Colonic mucosa (tissue), 4 donors: ENCODE measurements at regions not wholly inside any gene's neighbourhood (a gene's known extent, or its start where the extent isn't known, plus 50 kb on each side); places are given as distances from the start of the nearest gene placed in this dataset.
"Not testable (repeated sequence)": the region's sequence is repeated elsewhere in the genome, so short reads cannot be mapped to it uniquely, and the experiment has no call there.

Source experiments
- DNase-seq: peaks from one replicate; pipeline ENCODE4 v3.0.0-alpha.2; 2020
- H3K27ac ChIP-seq: fragments of 200-600 bp; one replicate; pipeline ENCODE4 v1.8.0; 2021
- H3K27me3 ChIP-seq: fragments of 200-600 bp; one replicate; pipeline ENCODE4 v1.8.0; 2021
- H3K36me3 ChIP-seq: fragments of 200-600 bp; one replicate; pipeline ENCODE4 v1.8.0; 2021
- H3K4me1 ChIP-seq: fragments of 200-600 bp; one replicate; pipeline ENCODE4 v1.8.0; 2021; ENCODE audit warnings: mild to moderate bottlenecking
- H3K4me3 ChIP-seq: fragments of 200-600 bp; one replicate; pipeline ENCODE4 v1.8.0; 2021
- H3K9ac ChIP-seq, 2 donors: one replicate each; pipeline ENCODE4 v1.7.0; 2013; ENCODE audit warnings: control low read depth in 2 of 2, low read depth in 2 of 2, low read length in 2 of 2
- H3K9me3 ChIP-seq: fragments of 200-600 bp; one replicate; pipeline ENCODE4 v1.8.0; 2021
- intact Hi-C: fragments of 100-400 bp; cut with DNase I; formaldehyde crosslinking; loops from one replicate; pipeline ENCODE4 v1.14.1; 2022
- TF ChIP-seq, protein P1 (sequence below): fragments of 200-600 bp; IDR thresholded peaks from one replicate; pipeline ENCODE4 v1.8.0; 2022; ENCODE audit warnings: antibody characterized with exemption, mild to moderate bottlenecking
- donor health status: healthy.
- donor health status: DM: no; HTN: no; CAD: no.
- donor health status: DM: no; HTN: no; CAD: no.

DNA sequence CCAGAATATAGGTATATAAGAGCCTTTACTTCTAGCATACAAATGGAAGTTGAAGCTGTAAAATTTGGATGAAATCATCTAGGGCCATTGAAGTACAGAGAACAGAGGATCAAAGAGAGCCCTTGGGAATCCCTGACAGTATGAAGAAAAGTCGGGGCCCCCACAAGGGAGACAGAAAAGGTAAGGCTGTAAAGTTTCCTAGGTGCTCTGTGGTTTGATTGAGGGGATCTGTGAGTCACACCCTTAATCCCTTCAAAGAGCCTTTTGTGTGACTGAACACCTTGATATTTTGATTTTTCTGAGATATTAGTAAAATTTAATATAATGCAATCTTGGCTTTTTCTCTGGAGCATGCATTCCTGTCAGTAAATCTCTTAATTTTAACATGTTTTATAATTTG, 961.7 kb upstream of the TMEFF2 start:
- Histone ChIP-seq H3K27me3 (no peaks in the 10 kb centered on the region), H3K27ac (no peak overlapping the region), H3K36me3 (no peaks in the 10 kb centered on the region), H3K4me3 (no peak overlapping the region), H3K9ac (no peak overlapping the region), H3K4me1 (no peaks in the 10 kb centered on the region), H3K9me3 (no peaks in the 10 kb centered on the region)
- intact Hi-C loops = no loop called here
- DNase-seq = no peak
- TF ChIP-seq, protein P1, sequence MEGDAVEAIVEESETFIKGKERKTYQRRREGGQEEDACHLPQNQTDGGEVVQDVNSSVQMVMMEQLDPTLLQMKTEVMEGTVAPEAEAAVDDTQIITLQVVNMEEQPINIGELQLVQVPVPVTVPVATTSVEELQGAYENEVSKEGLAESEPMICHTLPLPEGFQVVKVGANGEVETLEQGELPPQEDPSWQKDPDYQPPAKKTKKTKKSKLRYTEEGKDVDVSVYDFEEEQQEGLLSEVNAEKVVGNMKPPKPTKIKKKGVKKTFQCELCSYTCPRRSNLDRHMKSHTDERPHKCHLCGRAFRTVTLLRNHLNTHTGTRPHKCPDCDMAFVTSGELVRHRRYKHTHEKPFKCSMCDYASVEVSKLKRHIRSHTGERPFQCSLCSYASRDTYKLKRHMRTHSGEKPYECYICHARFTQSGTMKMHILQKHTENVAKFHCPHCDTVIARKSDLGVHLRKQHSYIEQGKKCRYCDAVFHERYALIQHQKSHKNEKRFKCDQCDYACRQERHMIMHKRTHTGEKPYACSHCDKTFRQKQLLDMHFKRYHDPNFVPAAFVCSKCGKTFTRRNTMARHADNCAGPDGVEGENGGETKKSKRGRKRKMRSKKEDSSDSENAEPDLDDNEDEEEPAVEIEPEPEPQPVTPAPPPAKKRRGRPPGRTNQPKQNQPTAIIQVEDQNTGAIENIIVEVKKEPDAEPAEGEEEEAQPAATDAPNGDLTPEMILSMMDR = no peak

DNA sequence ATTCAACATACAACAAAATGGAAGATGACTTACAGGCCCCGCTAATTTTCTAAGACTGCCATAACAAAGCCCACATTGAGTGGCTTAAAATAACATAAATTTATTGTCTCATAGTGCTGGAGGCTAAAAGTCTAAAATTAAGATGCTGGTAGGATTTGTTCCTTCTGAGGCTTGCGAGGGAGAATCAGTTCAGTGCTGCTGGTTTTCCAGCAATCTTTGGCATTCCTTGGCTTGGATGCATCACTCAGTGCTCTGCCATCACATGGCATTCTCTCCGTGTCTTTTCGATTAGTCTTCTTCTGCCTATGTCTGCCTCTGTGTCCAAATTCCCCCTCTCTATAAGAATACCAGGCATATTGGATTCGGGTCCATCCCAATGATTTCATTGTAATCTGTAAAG, 959.3 kb upstream of the TMEFF2 start:
- Histone ChIP-seq H3K27ac (no peak overlapping the region), H3K36me3 (no peaks in the 10 kb centered on the region), H3K9ac (no peak overlapping the region), H3K9me3 (no peaks in the 10 kb centered on the region), H3K4me3 (no peak overlapping the region), H3K27me3 (no peaks in the 10 kb centered on the region), H3K4me1 (no peaks in the 10 kb centered on the region)
- TF ChIP-seq, protein P1 = no peak
- intact Hi-C loops = no loop called here
- DNase-seq = no peak

DNA sequence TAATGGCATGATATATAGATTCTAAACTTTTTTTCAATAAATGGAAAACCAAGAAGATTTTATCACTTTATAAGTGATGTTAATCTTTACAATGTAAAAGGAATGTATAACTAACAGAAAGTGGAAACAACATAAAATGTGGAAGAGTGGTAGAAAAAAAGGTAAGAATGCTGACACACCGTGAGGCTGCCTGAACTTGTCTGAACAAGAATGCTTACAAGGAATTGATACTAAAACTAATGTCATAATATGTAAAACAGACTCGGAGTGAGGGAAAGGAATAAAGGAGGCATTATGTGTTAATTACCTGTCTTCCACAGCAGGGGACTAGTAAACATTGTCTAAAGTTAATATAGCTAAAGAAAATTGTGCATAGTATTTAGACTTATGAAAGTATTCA, 958.8 kb upstream of the TMEFF2 start:
- TF ChIP-seq, protein P1 = no peak
- Histone ChIP-seq H3K27ac (no peak overlapping the region), H3K36me3 (no peaks in the 10 kb centered on the region), H3K9ac (no peak overlapping the region), H3K4me1 (no peaks in the 10 kb centered on the region), H3K9me3 (no peaks in the 10 kb centered on the region), H3K4me3 (no peak overlapping the region), H3K27me3 (no peaks in the 10 kb centered on the region)
- DNase-seq = no peak
- intact Hi-C loops = no loop called here

DNA sequence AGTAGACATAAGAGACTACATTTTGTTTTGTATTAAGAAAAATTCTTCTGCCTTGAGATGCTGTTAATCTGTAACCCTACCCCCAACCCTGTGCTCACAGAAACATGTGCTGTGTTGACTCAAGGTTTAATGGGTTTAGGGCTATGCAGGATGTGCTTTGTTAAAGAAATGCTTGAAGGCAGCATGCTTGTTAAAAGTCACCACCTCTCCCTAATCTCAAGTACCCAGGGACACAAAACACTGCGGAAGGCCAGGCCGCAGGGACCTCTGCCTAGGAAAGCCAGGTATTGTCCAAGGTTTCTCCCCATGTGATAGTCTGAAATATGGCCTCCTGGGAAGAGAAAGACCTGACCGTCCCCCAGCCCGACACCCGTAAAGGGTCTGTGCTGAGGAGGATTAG, 947.7 kb upstream of the TMEFF2 start:
- H3K9me3 ChIP-seq, H3K4me1 ChIP-seq, H3K36me3 ChIP-seq, H3K27me3 ChIP-seq, H3K4me3 ChIP-seq, H3K9ac ChIP-seq, H3K27ac ChIP-seq, intact Hi-C loops, DNase-seq: not testable (repeated sequence)

DNA sequence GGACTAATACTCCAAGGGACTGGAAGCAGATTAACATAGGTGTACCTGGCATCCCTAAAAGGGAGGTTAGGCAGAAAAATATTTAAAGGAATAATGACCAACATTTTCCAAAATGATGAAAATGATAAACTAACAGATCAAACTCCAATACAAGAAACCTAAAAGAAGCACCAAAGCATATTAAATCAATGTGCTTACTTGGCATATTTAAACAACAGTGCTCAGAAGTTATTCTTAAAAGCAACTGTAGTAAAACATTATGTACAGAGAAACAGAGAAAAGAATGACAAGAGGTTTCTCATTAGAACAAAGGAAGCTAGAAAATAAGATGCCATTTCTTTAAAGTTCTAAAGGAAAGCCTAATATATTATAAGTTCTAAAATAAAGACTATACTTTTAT, 947.3 kb upstream of the TMEFF2 start:
- Histone ChIP-seq H3K4me3 (no peak overlapping the region), H3K9ac (no peak overlapping the region), H3K27ac (no peak overlapping the region), H3K27me3 (no peaks in the 10 kb centered on the region), H3K4me1 (no peaks in the 10 kb centered on the region), H3K9me3 (no peaks in the 10 kb centered on the region), H3K36me3 (no peaks in the 10 kb centered on the region)
- DNase-seq = no peak
- TF ChIP-seq, protein P1 = no peak
- intact Hi-C loops = no loop called here

DNA sequence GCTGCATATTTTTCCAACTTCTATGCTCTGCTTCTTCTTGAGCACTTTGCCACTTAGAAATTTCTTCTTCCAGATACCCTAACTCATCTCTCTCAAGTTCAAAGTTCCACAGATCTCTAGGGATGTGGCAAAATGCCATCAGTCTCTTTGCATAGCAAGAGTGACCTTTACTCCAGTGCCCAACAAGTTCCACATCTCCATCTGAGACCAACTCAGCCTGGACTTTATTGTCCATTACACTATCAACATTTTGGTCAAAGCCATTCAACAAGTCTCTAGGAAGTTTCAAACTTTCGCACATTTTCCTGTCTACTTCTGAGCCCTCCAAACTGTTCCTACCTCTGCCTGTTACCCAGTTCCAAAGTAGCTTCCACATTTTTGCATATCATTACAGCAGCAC, 946.2 kb upstream of the TMEFF2 start:
- H3K9ac ChIP-seq, H3K9me3 ChIP-seq, DNase-seq, H3K4me1 ChIP-seq, H3K27me3 ChIP-seq, H3K4me3 ChIP-seq, H3K36me3 ChIP-seq, intact Hi-C loops, H3K27ac ChIP-seq: not testable (repeated sequence)

DNA sequence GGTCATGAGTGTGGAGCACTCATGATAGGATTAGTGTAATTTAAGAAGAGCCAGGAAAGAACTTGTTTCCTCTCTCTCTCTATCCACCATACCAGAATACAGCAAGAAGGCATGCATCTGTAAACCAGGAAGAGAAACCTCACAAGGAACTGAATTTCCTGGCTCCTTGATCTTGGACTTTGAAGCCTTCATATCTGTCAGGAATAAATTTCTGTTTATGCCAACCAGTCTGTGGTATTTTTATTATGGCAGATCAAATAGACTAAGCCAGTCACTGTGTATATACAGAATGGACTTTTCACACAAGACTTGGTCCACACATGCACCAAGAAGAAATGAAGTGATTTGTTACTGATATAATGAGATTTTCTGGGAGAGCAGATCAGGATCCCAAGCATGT, 930.1 kb upstream of the TMEFF2 start:
- H3K9me3 ChIP-seq = no peaks in the 10 kb centered on the region
- DNase-seq = no peak
- H3K9ac ChIP-seq = no peak overlapping the region
- peak overlapping the region; percentile 29 for H3K27ac ChIP-seq
- H3K27me3 ChIP-seq = no peaks in the 10 kb centered on the region
- TF ChIP-seq, protein P1 = no peak
- H3K4me3 ChIP-seq = no peak overlapping the region
- H3K36me3 ChIP-seq = no peaks in the 10 kb centered on the region
- intact Hi-C loops = no loop called here
- no peaks in the 10 kb centered on the region for H3K4me1 ChIP-seq
